COLO668 (cell line): ENCODE measurements at regions not wholly inside any gene's neighbourhood (a gene's known extent, or its start where the extent isn't known, plus 50 kb on each side); places are given as distances from the start of the nearest gene placed in this dataset.

Source experiments
- DNase-seq: peaks from one replicate; lab custom pipeline; 2025; ENCODE audit not compliant: unreplicated experiment; lab: John Stamatoyannopoulos, UW

GRCh38 chr11:103849366-103849765 lies 187.1 kb upstream of the DDI1 start:
- no peak for DNase-seq

GRCh38 chr11:103850419-103851165 lies 185.8 kb upstream of the DDI1 start:
- DNase-seq: no peak

- DNase-seq: no peak
Observed at GRCh38 chr11:103851166-103851651, 185.2 kb upstream of the DDI1 start.
